Glutamatergic neuron (in vitro differentiated cells): ENCODE measurements at regions not wholly inside any gene's neighbourhood (a gene's known extent, or its start where the extent isn't known, plus 50 kb on each side); places are given as distances from the start of the nearest gene placed in this dataset.

Experiments used
- DNase-seq: peaks from one replicate; pipeline ENCODE4 v3.0.0; 2022
- H3K27ac Mint-ChIP-seq: one replicate; pipeline ENCODE4 v1.8.0; 2020; ENCODE audit warnings: mild to moderate bottlenecking, mixed read lengths, inconsistent platforms; ENCODE audit not compliant: unreplicated experiment
- H3K27me3 Mint-ChIP-seq: one replicate; pipeline ENCODE4 v1.8.0; 2020; ENCODE audit warnings: mild to moderate bottlenecking, moderate library complexity, mixed read lengths, inconsistent platforms; ENCODE audit not compliant: unreplicated experiment
- H3K36me3 Mint-ChIP-seq: one replicate; pipeline ENCODE4 v1.8.0; 2020; ENCODE audit warnings: mild to moderate bottlenecking, mixed read lengths, inconsistent platforms; ENCODE audit not compliant: unreplicated experiment
- H3K4me1 Mint-ChIP-seq: one replicate; pipeline ENCODE4 v1.8.0; 2020; ENCODE audit warnings: mild to moderate bottlenecking, low read depth, mixed read lengths, inconsistent platforms; ENCODE audit not compliant: unreplicated experiment
- H3K4me3 Mint-ChIP-seq: one replicate; pipeline ENCODE4 v1.8.0; 2020; ENCODE audit warnings: mild to moderate bottlenecking, mixed read lengths, inconsistent platforms; ENCODE audit not compliant: unreplicated experiment
- H3K9me3 Mint-ChIP-seq: one replicate; pipeline ENCODE4 v1.8.0; 2020; ENCODE audit warnings: mild to moderate bottlenecking, moderate library complexity, mixed read lengths, inconsistent platforms; ENCODE audit not compliant: unreplicated experiment
- CTCF ChIP-seq: fragments of 200-600 bp; sonication (generic); IDR thresholded peaks from one replicate; pipeline ENCODE4 v1.5.0; 2021; ENCODE audit not compliant: partially characterized antibody, unreplicated experiment

DNA sequence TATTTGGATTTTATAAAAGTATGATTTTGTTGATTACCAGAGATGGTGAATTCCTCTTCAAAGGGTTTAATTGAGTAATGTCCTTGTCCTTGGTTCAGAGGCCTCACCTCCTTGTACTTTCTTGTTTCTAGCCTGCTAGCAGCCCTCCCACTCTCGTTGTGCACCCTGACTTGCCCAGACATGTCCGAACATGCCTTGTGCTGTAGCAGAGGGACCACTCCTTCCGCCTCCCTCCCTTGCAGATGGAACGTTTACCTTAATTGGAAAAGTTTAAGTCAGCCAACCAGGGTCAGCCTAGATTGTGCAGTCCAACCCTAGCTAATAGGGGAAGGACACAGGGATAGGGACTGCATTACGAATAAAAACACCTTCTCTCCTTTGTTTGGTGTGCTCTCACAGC, 406.9 kb upstream of the NMUR2 start:
- Mint-ChIP-seq H3K27ac (no peak overlapping the region), H3K36me3 (peaks cover 6% of the 10 kb centered on the region), H3K27me3 (no peaks in the 10 kb centered on the region), H3K4me3 (no peak overlapping the region), H3K9me3 (peaks cover 2% of the 10 kb centered on the region), H3K4me1 (no peaks in the 10 kb centered on the region)
- TF ChIP-seq CTCF: no peak
- no peak for DNase-seq

GRCh38 chr5:152813526-152813925, 408.4 kb upstream of the NMUR2 start:
- TF ChIP-seq CTCF: no peak
- Mint-ChIP-seq H3K9me3 (peaks cover 2% of the 10 kb centered on the region), H3K36me3 (peaks cover 6% of the 10 kb centered on the region), H3K4me3 (no peak overlapping the region), H3K27me3 (no peaks in the 10 kb centered on the region), H3K4me1 (no peaks in the 10 kb centered on the region), H3K27ac (no peak overlapping the region)
- DNase-seq: no peak

GRCh38 chr5:152819891-152820290, 414.8 kb upstream of the NMUR2 start:
- H3K4me3 Mint-ChIP-seq: no peak overlapping the region
- H3K4me1 Mint-ChIP-seq: no peaks in the 10 kb centered on the region
- H3K27me3 Mint-ChIP-seq: no peaks in the 10 kb centered on the region
- no peak for DNase-seq
- no peak for TF ChIP-seq CTCF
- H3K9me3 Mint-ChIP-seq: no peaks in the 10 kb centered on the region
- H3K27ac Mint-ChIP-seq: no peak overlapping the region
- no peaks in the 10 kb centered on the region for H3K36me3 Mint-ChIP-seq

GRCh38 chr5:152824316-152824715, 419.2 kb upstream of the NMUR2 start:
- H3K9me3 Mint-ChIP-seq: no peaks in the 10 kb centered on the region
- no peaks in the 10 kb centered on the region for H3K27me3 Mint-ChIP-seq
- no peaks in the 10 kb centered on the region for H3K36me3 Mint-ChIP-seq
- H3K4me1 Mint-ChIP-seq: no peaks in the 10 kb centered on the region
- H3K4me3 Mint-ChIP-seq: no peak overlapping the region
- no peak overlapping the region for H3K27ac Mint-ChIP-seq
- DNase-seq: no peak
- TF ChIP-seq CTCF: no peak

DNA sequence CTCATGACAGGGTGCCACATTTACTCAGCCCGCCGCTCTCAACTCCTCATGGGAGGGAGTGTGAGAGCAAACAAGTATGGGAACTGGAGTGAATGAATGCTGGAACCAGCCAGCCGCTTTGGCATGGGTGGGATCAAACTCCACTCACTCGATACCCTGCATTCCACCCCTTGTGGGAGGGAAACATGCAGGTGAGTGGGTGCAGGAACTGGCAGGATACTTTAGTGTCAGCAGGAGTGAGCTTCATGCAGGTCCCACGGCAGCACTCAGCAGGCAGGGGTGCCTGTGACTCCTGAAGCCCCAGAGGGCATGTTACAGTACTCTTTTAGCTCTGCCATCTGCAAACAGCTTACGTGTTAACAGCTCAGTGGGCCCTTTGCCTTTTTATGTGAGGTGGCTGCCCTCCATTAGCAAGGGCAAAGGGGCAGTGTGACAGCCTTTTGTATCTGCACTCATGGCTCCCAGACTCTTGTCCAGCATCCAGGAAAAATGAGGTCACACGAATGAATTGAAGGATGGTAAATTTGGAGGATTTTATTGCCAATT, 433.2 kb upstream of the NMUR2 start:
- no peaks in the 10 kb centered on the region for H3K27me3 Mint-ChIP-seq
- H3K27ac Mint-ChIP-seq: no peak overlapping the region
- no peaks in the 10 kb centered on the region for H3K36me3 Mint-ChIP-seq
- H3K9me3 Mint-ChIP-seq: no peaks in the 10 kb centered on the region
- H3K4me1 Mint-ChIP-seq: no peaks in the 10 kb centered on the region
- no peak for DNase-seq
- H3K4me3 Mint-ChIP-seq: no peak overlapping the region
- TF ChIP-seq CTCF: no peak
